ENCODE measurements at regions not wholly inside any gene's neighbourhood (a gene's known extent, or its start where the extent isn't known, plus 50 kb on each side); places are given as distances from the start of the nearest gene placed in this dataset.

GRCh38 chr14:40487824-40488223, 1055.6 kb upstream of the FBXO33 start:
- Mint-ChIP-seq H3K27me3 (ENCODE audit: low read depth) (no peaks in the 10 kb centered on the region), H3K27ac (ENCODE audit: unreplicated experiment) (no peak overlapping the region), H3K36me3 (ENCODE audit: low read depth) (no peaks in the 10 kb centered on the region), H3K4me3 (no peak overlapping the region), H3K4me1 (no peaks in the 10 kb centered on the region), H3K9me3 (no peaks in the 10 kb centered on the region)
- DNase-seq (ENCODE audit: low read depth, low spot score) = no peak
- TF ChIP-seq CTCF (conservative IDR thresholded peaks at IDR 0.05) = no peak

GRCh38 chr14:40485688-40486087, 1053.5 kb upstream of the FBXO33 start:
- DNase-seq (ENCODE audit: low read depth, low spot score) = no peak
- no peak overlapping the region for H3K4me3 Mint-ChIP-seq
- TF ChIP-seq CTCF (conservative IDR thresholded peaks at IDR 0.05) = no peak
- no peaks in the 10 kb centered on the region for H3K27me3 Mint-ChIP-seq (ENCODE audit: low read depth)
- H3K4me1 Mint-ChIP-seq = no peaks in the 10 kb centered on the region
- H3K36me3 Mint-ChIP-seq (ENCODE audit: low read depth) = no peaks in the 10 kb centered on the region
- H3K9me3 Mint-ChIP-seq = no peaks in the 10 kb centered on the region
- no peak overlapping the region for H3K27ac Mint-ChIP-seq (ENCODE audit: unreplicated experiment)

GRCh38 chr14:40476005-40476404, 1043.8 kb upstream of the FBXO33 start:
- H3K4me1 Mint-ChIP-seq = no peaks in the 10 kb centered on the region
- no peak for TF ChIP-seq CTCF (conservative IDR thresholded peaks at IDR 0.05)

GRCh38 chr14:40467969-40468368, 1035.7 kb upstream of the FBXO33 start:
- Mint-ChIP-seq H3K27ac (ENCODE audit: unreplicated experiment) (no peak overlapping the region), H3K4me3 (no peak overlapping the region), H3K36me3 (ENCODE audit: low read depth) (peaks cover 6% of the 10 kb centered on the region), H3K4me1 (no peaks in the 10 kb centered on the region), H3K27me3 (ENCODE audit: low read depth) (no peaks in the 10 kb centered on the region), H3K9me3 (peaks cover 23% of the 10 kb centered on the region)
- DNase-seq (ENCODE audit: low read depth, low spot score) = no peak
- TF ChIP-seq CTCF (conservative IDR thresholded peaks at IDR 0.05) = no peak

More at GRCh38 chr14:40476005-40476404, 1043.8 kb upstream of the FBXO33 start:
- DNase-seq (ENCODE audit: low read depth, low spot score) = no peak
- H3K36me3 Mint-ChIP-seq (ENCODE audit: low read depth) = peaks cover 14% of the 10 kb centered on the region
- no peaks in the 10 kb centered on the region for H3K27me3 Mint-ChIP-seq (ENCODE audit: low read depth)
- peaks cover 24% of the 10 kb centered on the region for H3K9me3 Mint-ChIP-seq
- H3K4me3 Mint-ChIP-seq = no peak overlapping the region
- no peak overlapping the region for H3K27ac Mint-ChIP-seq (ENCODE audit: unreplicated experiment)

GRCh38 chr14:40464531-40464930, 1032.3 kb upstream of the FBXO33 start:
- peaks cover 4% of the 10 kb centered on the region for H3K36me3 Mint-ChIP-seq (ENCODE audit: low read depth)
- peaks cover 14% of the 10 kb centered on the region for H3K9me3 Mint-ChIP-seq

More at GRCh38 chr14:40464531-40464930, 1032.3 kb upstream of the FBXO33 start:
- TF ChIP-seq CTCF (conservative IDR thresholded peaks at IDR 0.05) = no peak
- no peak for DNase-seq (ENCODE audit: low read depth, low spot score)
- Mint-ChIP-seq H3K4me1 (no peaks in the 10 kb centered on the region), H3K27ac (ENCODE audit: unreplicated experiment) (no peak overlapping the region), H3K27me3 (ENCODE audit: low read depth) (no peaks in the 10 kb centered on the region), H3K4me3 (no peak overlapping the region)

Measured in neural crest cell (in vitro differentiated cells).